ENCODE measurements at regions not wholly inside any gene's neighbourhood (a gene's known extent, or its start where the extent isn't known, plus 50 kb on each side); places are given as distances from the start of the nearest gene placed in this dataset.

DNA sequence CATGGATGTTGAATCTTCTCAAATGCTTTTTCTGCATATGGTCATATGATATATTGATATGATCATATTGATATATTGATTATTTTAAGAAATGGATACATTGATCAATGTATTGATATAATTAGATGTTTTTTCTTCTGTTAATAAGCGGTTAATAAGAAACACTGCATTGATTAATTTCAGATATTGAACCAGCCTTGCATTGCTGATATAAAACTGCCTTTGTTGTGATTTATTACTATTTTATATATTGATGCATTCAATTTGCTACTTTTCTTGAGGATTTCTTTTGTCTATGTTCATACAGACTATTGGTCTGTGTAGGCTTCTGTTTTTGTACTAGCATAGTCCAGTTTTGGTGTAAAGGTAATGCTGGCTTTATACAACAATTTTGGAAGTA lies 79.7 kb upstream of the ELN start:
- Histone ChIP-seq H3K9me3 (ENCODE audit: insufficient read depth, low read length, severe bottlenecking) (peaks cover 7% of the 10 kb centered on the region), H3K4me2 (ENCODE audit: insufficient read depth, low read length) (no peak overlapping the region), H3K36me3 (ENCODE audit: insufficient read depth, low read length) (no peaks in the 10 kb centered on the region), H3K9ac (ENCODE audit: low read depth, low read length) (no peak overlapping the region), H3K79me2 (ENCODE audit: insufficient read depth, low read length) (no peaks in the 10 kb centered on the region), H3K4me1 (ENCODE audit: insufficient read depth, low read length) (no peaks in the 10 kb centered on the region), H3K27me3 (ENCODE audit: insufficient read depth, low read length, poor library complexity) (no peaks in the 10 kb centered on the region), H3K27ac (ENCODE audit: low read length) (no peak overlapping the region), H3K4me3 (ENCODE audit: low read depth in 1 of 2, low read length in 2 of 2) (no peak overlapping the region), H2AFZ (ENCODE audit: low read depth, low read length) (no peak overlapping the region), H4K20me1 (ENCODE audit: insufficient read depth, low read length) (no peaks in the 10 kb centered on the region)
- DNase-seq (no peak), ATAC-seq (ENCODE audit: insufficient read depth, low read depth) (no peak)
- TF ChIP-seq, protein P1, sequence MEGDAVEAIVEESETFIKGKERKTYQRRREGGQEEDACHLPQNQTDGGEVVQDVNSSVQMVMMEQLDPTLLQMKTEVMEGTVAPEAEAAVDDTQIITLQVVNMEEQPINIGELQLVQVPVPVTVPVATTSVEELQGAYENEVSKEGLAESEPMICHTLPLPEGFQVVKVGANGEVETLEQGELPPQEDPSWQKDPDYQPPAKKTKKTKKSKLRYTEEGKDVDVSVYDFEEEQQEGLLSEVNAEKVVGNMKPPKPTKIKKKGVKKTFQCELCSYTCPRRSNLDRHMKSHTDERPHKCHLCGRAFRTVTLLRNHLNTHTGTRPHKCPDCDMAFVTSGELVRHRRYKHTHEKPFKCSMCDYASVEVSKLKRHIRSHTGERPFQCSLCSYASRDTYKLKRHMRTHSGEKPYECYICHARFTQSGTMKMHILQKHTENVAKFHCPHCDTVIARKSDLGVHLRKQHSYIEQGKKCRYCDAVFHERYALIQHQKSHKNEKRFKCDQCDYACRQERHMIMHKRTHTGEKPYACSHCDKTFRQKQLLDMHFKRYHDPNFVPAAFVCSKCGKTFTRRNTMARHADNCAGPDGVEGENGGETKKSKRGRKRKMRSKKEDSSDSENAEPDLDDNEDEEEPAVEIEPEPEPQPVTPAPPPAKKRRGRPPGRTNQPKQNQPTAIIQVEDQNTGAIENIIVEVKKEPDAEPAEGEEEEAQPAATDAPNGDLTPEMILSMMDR (IDR thresholded peaks at IDR 0.05; ENCODE audit: borderline replicate concordance, extremely low read depth, low read length, poor library complexity, severe bottlenecking) = no peak
- no peak for TF ChIP-seq EZH2 (IDR thresholded peaks at IDR 0.05; ENCODE audit: borderline replicate concordance, low read depth, low read length, severe bottlenecking)

DNA sequence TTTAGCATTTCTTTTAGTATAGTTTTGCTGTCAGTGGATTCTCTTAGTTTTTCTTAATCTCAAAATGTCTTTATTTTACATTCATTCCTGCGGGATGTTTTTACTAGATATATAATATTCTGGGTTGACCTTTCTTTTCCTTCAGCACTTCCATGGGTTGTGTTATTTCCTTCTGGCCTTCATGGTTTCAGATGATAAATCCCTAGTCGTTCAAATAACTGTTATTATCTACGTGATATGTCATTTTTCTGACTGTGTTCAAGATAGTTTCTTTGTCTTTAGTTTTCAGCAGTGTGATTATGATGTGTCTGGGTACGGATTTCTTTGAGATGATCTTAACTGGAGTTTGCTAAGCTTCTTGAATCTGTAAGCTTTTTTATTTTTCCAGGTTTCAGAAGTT lies 75.7 kb upstream of the ELN start:
- no peaks in the 10 kb centered on the region for H3K79me2 ChIP-seq (ENCODE audit: insufficient read depth, low read length)

DNA sequence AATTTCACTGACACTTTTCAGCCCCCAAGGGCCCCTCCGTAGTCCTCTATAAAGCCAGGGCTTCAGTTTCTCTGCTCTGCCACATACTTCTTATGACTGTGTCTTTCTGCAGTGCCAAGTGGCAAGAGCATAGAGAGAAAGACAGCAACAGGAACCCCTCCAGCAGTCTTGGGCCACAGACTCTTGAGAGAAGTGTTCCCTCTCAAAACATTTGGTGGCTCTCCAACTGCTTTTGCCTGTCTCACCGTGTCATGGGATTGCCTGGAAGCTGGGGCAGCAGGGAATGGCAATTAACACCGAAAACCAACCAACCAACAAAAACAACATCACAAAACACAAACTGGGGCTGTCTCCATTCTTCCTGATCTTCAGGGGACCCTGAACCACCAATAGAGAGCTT lies 73.8 kb upstream of the ELN start:
- no peaks in the 10 kb centered on the region for H3K9me3 ChIP-seq (ENCODE audit: insufficient read depth, low read length, severe bottlenecking)
- H3K79me2 ChIP-seq (ENCODE audit: insufficient read depth, low read length) = no peaks in the 10 kb centered on the region
- no peak overlapping the region for H2AFZ ChIP-seq (ENCODE audit: low read depth, low read length)
- no peak overlapping the region for H3K27ac ChIP-seq (ENCODE audit: low read length)
- no peak overlapping the region for H3K9ac ChIP-seq (ENCODE audit: low read depth, low read length)
- no peak overlapping the region for H3K4me3 ChIP-seq (ENCODE audit: low read depth in 1 of 2, low read length in 2 of 2)
- ATAC-seq (ENCODE audit: insufficient read depth, low read depth) (no peak), DNase-seq (no peak)
- no peak overlapping the region for H3K4me2 ChIP-seq (ENCODE audit: insufficient read depth, low read length)
- H3K36me3 ChIP-seq (ENCODE audit: insufficient read depth, low read length) = no peaks in the 10 kb centered on the region
- peaks cover 4% of the 10 kb centered on the region for H3K27me3 ChIP-seq (ENCODE audit: insufficient read depth, low read length, poor library complexity)
- no peaks in the 10 kb centered on the region for H4K20me1 ChIP-seq (ENCODE audit: insufficient read depth, low read length)
- no peaks in the 10 kb centered on the region for H3K4me1 ChIP-seq (ENCODE audit: insufficient read depth, low read length)
- TF ChIP-seq, protein P1 (IDR thresholded peaks at IDR 0.05; ENCODE audit: borderline replicate concordance, extremely low read depth, low read length, poor library complexity, severe bottlenecking) = no peak
- no peak for TF ChIP-seq EZH2 (IDR thresholded peaks at IDR 0.05; ENCODE audit: borderline replicate concordance, low read depth, low read length, severe bottlenecking)

More for the DNA sequence above, 75.7 kb upstream of the ELN start:
- no peaks in the 10 kb centered on the region for H4K20me1 ChIP-seq (ENCODE audit: insufficient read depth, low read length)
- no peak overlapping the region for H3K9ac ChIP-seq (ENCODE audit: low read depth, low read length)
- no peak overlapping the region for H3K4me3 ChIP-seq (ENCODE audit: low read depth in 1 of 2, low read length in 2 of 2)
- peaks cover 3% of the 10 kb centered on the region for H3K9me3 ChIP-seq (ENCODE audit: insufficient read depth, low read length, severe bottlenecking)
- H3K4me1 ChIP-seq (ENCODE audit: insufficient read depth, low read length) = no peaks in the 10 kb centered on the region
- DNase-seq = no peak
- no peak overlapping the region for H2AFZ ChIP-seq (ENCODE audit: low read depth, low read length)
- ATAC-seq (ENCODE audit: insufficient read depth, low read depth) = no peak
- no peak overlapping the region for H3K4me2 ChIP-seq (ENCODE audit: insufficient read depth, low read length)
- no peak overlapping the region for H3K27ac ChIP-seq (ENCODE audit: low read length)
- peaks cover 4% of the 10 kb centered on the region for H3K27me3 ChIP-seq (ENCODE audit: insufficient read depth, low read length, poor library complexity)
- no peak for TF ChIP-seq EZH2 (IDR thresholded peaks at IDR 0.05; ENCODE audit: borderline replicate concordance, low read depth, low read length, severe bottlenecking)
- TF ChIP-seq, protein P1 (IDR thresholded peaks at IDR 0.05; ENCODE audit: borderline replicate concordance, extremely low read depth, low read length, poor library complexity, severe bottlenecking) = no peak
- H3K36me3 ChIP-seq (ENCODE audit: insufficient read depth, low read length) = no peaks in the 10 kb centered on the region

DNA sequence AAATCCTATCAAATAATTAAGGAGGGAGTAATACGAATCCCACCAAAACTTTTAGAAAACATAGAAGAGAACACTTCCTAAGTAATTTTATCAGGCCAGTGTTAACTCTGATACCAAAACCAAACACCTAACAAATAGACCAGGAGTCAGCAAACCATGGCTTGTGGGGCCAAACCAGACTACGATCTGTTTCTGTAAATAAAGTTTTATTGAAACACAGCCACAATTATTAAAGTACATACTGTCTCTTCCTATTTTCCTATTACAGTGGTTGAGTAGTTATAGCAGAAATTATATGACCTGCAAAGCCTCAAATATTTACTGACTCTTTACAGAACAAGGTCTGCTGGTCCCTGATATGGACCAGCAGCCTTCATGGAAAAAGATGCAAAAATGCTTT lies 73.1 kb upstream of the ELN start:
- no peak overlapping the region for H2AFZ ChIP-seq (ENCODE audit: low read depth, low read length)
- no peak overlapping the region for H3K9ac ChIP-seq (ENCODE audit: low read depth, low read length)
- H3K4me3 ChIP-seq (ENCODE audit: low read depth in 1 of 2, low read length in 2 of 2) = no peak overlapping the region
- H3K4me2 ChIP-seq (ENCODE audit: insufficient read depth, low read length) = no peak overlapping the region
- DNase-seq = no peak
- peaks cover 4% of the 10 kb centered on the region for H3K27me3 ChIP-seq (ENCODE audit: insufficient read depth, low read length, poor library complexity)
- H3K4me1 ChIP-seq (ENCODE audit: insufficient read depth, low read length) = no peaks in the 10 kb centered on the region
- no peaks in the 10 kb centered on the region for H3K9me3 ChIP-seq (ENCODE audit: insufficient read depth, low read length, severe bottlenecking)
- no peaks in the 10 kb centered on the region for H4K20me1 ChIP-seq (ENCODE audit: insufficient read depth, low read length)
- H3K79me2 ChIP-seq (ENCODE audit: insufficient read depth, low read length) = no peaks in the 10 kb centered on the region
- no peaks in the 10 kb centered on the region for H3K36me3 ChIP-seq (ENCODE audit: insufficient read depth, low read length)
- H3K27ac ChIP-seq (ENCODE audit: low read length) = no peak overlapping the region
- TF ChIP-seq, protein P1 (IDR thresholded peaks at IDR 0.05; ENCODE audit: borderline replicate concordance, extremely low read depth, low read length, poor library complexity, severe bottlenecking) = no peak
- no peak for TF ChIP-seq EZH2 (IDR thresholded peaks at IDR 0.05; ENCODE audit: borderline replicate concordance, low read depth, low read length, severe bottlenecking)
- no peak for ATAC-seq (ENCODE audit: insufficient read depth, low read depth)

Data from DND-41 (cell line).